Activated CD8-positive, alpha-beta T cell treated with anti-CD3 and anti-CD28 coated beads for 36 hours (primary cell): ENCODE measurements at regions not wholly inside any gene's neighbourhood (a gene's known extent, or its start where the extent isn't known, plus 50 kb on each side); places are given as distances from the start of the nearest gene placed in this dataset.

Experiments used
- ATAC-seq: fragments of 200-7000 bp; cut with Tn5 transposase; one replicate; pipeline ENCODE4 v1.10.0; 2021; ENCODE audit warnings: mild to moderate bottlenecking, moderate library complexity
- CTCF ChIA-PET: fragments of 350-600 bp; sonication (Branson Sonifier 250); formaldehyde crosslinking; loops from one replicate; lab custom pipeline; 2021; ENCODE audit warnings: antibody characterized with exemption; lab: Charles Lee
- POLR2A ChIA-PET: fragments of 350-600 bp; sonication (Branson Sonifier 250); formaldehyde crosslinking; loops from one replicate; lab custom pipeline; 2021; ENCODE audit warnings: antibody characterized with exemption; lab: Charles Lee
- DNase-seq: peaks from one replicate; pipeline ENCODE4 v3.0.0-alpha.2; 2020
- H3K27ac Mint-ChIP-seq: one replicate; pipeline ENCODE4 v1.8.0; 2021; ENCODE audit warnings: mild to moderate bottlenecking, mixed read lengths
- H3K27me3 Mint-ChIP-seq: one replicate; pipeline ENCODE4 v1.8.0; 2021; ENCODE audit warnings: mixed read lengths
- H3K36me3 Mint-ChIP-seq: one replicate; pipeline ENCODE4 v1.8.0; 2021; ENCODE audit warnings: low read depth, mixed read lengths
- H3K4me1 Mint-ChIP-seq: one replicate; pipeline ENCODE4 v1.8.0; 2021; ENCODE audit warnings: low read depth, mixed read lengths
- H3K4me3 Mint-ChIP-seq: one replicate; pipeline ENCODE4 v1.8.0; 2021; ENCODE audit warnings: mild to moderate bottlenecking, moderate library complexity, mixed read lengths
- H3K9me3 Mint-ChIP-seq: one replicate; pipeline ENCODE4 v1.8.0; 2021; ENCODE audit warnings: mixed read lengths
- CTCF ChIP-seq: fragments of 200-600 bp; IDR thresholded peaks from one replicate; pipeline ENCODE4 v1.8.0; 2022; ENCODE audit warnings: antibody characterized with exemption, mild to moderate bottlenecking
- intact Hi-C: fragments of 100-400 bp; cut with micrococcal nuclease; formaldehyde crosslinking; loops from one replicate; pipeline ENCODE4 v1.10.0; 2022

- ChIA-PET POLR2A (no interaction called here), CTCF (no interaction called here)
- ATAC-seq: no peak
- intact Hi-C loops: no loop called here
- no peaks in the 10 kb centered on the region for H3K36me3 Mint-ChIP-seq
- peaks cover 14% of the 10 kb centered on the region for H3K27me3 Mint-ChIP-seq
- no peak for DNase-seq
- no peak overlapping the region for H3K4me3 Mint-ChIP-seq
- no peak for TF ChIP-seq CTCF
- H3K9me3 Mint-ChIP-seq: peaks cover 4% of the 10 kb centered on the region
- H3K27ac Mint-ChIP-seq: no peak overlapping the region
- H3K4me1 Mint-ChIP-seq: no peaks in the 10 kb centered on the region
These were observed 220.5 kb downstream of the FNDC1 start for GRCh38 chr6:159389695-159390094.

- POLR2A ChIA-PET: no interaction called here
- no peak overlapping the region for H3K4me3 Mint-ChIP-seq
- intact Hi-C loops: no loop called here
These were observed 210.9 kb downstream of the FNDC1 start for GRCh38 chr6:159380114-159380513.

GRCh38 chr6:159378411-159379328, 209.5 kb downstream of the FNDC1 start:
- intact Hi-C loops: no loop called here
- TF ChIP-seq CTCF: no peak
- H3K4me3 Mint-ChIP-seq: no peak overlapping the region
- ChIA-PET POLR2A (no interaction called here), CTCF (interaction anchor here (0.6 kb wide), 1 partner anchor 207 kb away, joined by 3 read pairs; no protein-coding TSS in a partner anchor)
- ATAC-seq (no peak), DNase-seq (no peak)
- no peaks in the 10 kb centered on the region for H3K36me3 Mint-ChIP-seq
- H3K27me3 Mint-ChIP-seq: peaks cover 1% of the 10 kb centered on the region
- H3K27ac Mint-ChIP-seq: no peak overlapping the region
- no peaks in the 10 kb centered on the region for H3K4me1 Mint-ChIP-seq
- H3K9me3 Mint-ChIP-seq: no peaks in the 10 kb centered on the region

More at GRCh38 chr6:159380114-159380513, 210.9 kb downstream of the FNDC1 start:
- CTCF ChIA-PET: interaction anchor here (1.7 kb wide), 1 partner anchor 206 kb away, joined by 6 read pairs; no protein-coding TSS in a partner anchor
- ATAC-seq: no peak
- no peaks in the 10 kb centered on the region for H3K4me1 Mint-ChIP-seq
- H3K36me3 Mint-ChIP-seq: no peaks in the 10 kb centered on the region
- no peak for DNase-seq
- no peak for TF ChIP-seq CTCF
- H3K27me3 Mint-ChIP-seq: peaks cover 3% of the 10 kb centered on the region
- H3K9me3 Mint-ChIP-seq: no peaks in the 10 kb centered on the region
- H3K27ac Mint-ChIP-seq: no peak overlapping the region

- DNase-seq: no peak
These were observed 207.4 kb downstream of the FNDC1 start for GRCh38 chr6:159376516-159377158.

More at GRCh38 chr6:159376516-159377158, 207.4 kb downstream of the FNDC1 start:
- CTCF ChIA-PET: no interaction called here
- intact Hi-C loops: no loop called here
- no peak for TF ChIP-seq CTCF
- no peak for ATAC-seq
- Mint-ChIP-seq H3K4me3 (no peak overlapping the region), H3K27me3 (peaks cover 1% of the 10 kb centered on the region), H3K27ac (no peak overlapping the region), H3K9me3 (no peaks in the 10 kb centered on the region), H3K36me3 (no peaks in the 10 kb centered on the region), H3K4me1 (no peaks in the 10 kb centered on the region)
- POLR2A ChIA-PET: no interaction called here
